Chondrocyte (in vitro differentiated cells): ENCODE measurements at regions not wholly inside any gene's neighbourhood (a gene's known extent, or its start where the extent isn't known, plus 50 kb on each side); places are given as distances from the start of the nearest gene placed in this dataset.

Experiments
- DNase-seq: peaks from one replicate; pipeline ENCODE4 v3.0.0; 2021; ENCODE audit warnings: mixed read lengths, low spot score
- H3K27ac Mint-ChIP-seq: one replicate; pipeline ENCODE4 v1.8.0; 2021; ENCODE audit warnings: mild to moderate bottlenecking, moderate library complexity, mixed read lengths; ENCODE audit not compliant: unreplicated experiment
- H3K27me3 Mint-ChIP-seq: 2 replicates; pipeline ENCODE4 v1.8.0; 2021; ENCODE audit warnings: low read depth, mixed read lengths
- H3K36me3 Mint-ChIP-seq: 2 replicates; pipeline ENCODE4 v1.8.0; 2021; ENCODE audit warnings: low read depth, mixed read lengths
- H3K4me1 Mint-ChIP-seq: 2 replicates; pipeline ENCODE4 v1.8.0; 2021; ENCODE audit warnings: low read depth, mild to moderate bottlenecking, mixed read lengths
- H3K4me3 Mint-ChIP-seq: one replicate; pipeline ENCODE4 v1.8.0; 2021; ENCODE audit warnings: mild to moderate bottlenecking, moderate library complexity, mixed read lengths; ENCODE audit not compliant: unreplicated experiment
- H3K9me3 Mint-ChIP-seq: 2 replicates; pipeline ENCODE4 v1.8.0; 2021; ENCODE audit warnings: low read depth, mixed read lengths
- TF ChIP-seq, protein P1 (sequence below): fragments of 200-600 bp; sonication (generic); IDR thresholded peaks from 2 replicates; pipeline ENCODE4 v1.5.0; 2021; ENCODE audit warnings: antibody characterized with exemption, mild to moderate bottlenecking, moderate library complexity

DNA sequence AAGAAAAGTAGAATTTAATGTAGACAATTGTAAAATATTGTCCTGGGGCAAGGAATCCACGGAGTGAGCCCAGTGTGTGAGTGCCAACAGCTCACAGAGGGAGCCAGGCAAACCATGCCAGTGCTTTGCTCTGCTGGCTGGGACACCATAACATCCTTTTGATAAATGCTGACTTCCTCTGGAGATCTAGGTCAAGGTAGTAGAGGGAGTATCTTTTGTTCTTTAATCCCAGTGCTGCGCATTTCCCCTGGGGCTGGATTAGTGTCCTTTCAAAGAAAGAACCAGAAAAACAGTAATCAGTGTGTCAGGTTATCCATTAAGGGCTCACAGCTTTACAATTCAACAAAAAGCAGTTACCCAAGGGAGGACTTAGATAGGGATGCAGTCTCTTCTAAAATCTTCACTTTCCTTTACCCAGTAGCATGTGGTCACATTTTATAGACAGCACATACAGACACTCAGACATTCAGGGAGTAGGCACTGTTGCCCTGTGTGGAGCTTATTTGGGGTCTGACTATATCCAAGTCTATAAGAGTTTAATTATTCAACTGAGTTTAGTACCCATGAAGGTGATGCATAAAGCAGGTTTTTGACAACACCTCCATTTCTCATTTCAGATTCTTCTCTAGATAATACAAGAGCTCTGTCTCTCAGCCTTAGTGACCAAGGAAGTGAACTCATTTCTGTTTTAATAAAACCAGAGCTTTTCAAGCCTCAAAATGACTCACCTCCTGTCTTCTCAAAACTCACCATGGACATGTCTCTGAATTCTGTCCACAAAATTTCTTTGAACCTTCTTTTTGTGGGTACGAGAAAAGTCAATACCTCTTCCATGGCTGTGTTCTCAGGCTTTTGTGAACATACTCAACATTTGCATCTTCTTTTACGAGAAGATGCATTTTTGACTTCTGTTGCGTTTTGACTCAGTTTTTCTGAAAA is 215.3 kb downstream of the BRINP2 start:
- no peak overlapping the region for H3K27ac Mint-ChIP-seq
- H3K36me3 Mint-ChIP-seq, result no peaks in the 10 kb centered on the region
- H3K4me1 Mint-ChIP-seq, result no peaks in the 10 kb centered on the region
- DNase-seq, result no peak
- peaks cover 9% of the 10 kb centered on the region for H3K9me3 Mint-ChIP-seq
- H3K4me3 Mint-ChIP-seq, result no peak overlapping the region
- TF ChIP-seq, protein P1, sequence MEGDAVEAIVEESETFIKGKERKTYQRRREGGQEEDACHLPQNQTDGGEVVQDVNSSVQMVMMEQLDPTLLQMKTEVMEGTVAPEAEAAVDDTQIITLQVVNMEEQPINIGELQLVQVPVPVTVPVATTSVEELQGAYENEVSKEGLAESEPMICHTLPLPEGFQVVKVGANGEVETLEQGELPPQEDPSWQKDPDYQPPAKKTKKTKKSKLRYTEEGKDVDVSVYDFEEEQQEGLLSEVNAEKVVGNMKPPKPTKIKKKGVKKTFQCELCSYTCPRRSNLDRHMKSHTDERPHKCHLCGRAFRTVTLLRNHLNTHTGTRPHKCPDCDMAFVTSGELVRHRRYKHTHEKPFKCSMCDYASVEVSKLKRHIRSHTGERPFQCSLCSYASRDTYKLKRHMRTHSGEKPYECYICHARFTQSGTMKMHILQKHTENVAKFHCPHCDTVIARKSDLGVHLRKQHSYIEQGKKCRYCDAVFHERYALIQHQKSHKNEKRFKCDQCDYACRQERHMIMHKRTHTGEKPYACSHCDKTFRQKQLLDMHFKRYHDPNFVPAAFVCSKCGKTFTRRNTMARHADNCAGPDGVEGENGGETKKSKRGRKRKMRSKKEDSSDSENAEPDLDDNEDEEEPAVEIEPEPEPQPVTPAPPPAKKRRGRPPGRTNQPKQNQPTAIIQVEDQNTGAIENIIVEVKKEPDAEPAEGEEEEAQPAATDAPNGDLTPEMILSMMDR, result no peak
- peaks cover 7% of the 10 kb centered on the region for H3K27me3 Mint-ChIP-seq

DNA sequence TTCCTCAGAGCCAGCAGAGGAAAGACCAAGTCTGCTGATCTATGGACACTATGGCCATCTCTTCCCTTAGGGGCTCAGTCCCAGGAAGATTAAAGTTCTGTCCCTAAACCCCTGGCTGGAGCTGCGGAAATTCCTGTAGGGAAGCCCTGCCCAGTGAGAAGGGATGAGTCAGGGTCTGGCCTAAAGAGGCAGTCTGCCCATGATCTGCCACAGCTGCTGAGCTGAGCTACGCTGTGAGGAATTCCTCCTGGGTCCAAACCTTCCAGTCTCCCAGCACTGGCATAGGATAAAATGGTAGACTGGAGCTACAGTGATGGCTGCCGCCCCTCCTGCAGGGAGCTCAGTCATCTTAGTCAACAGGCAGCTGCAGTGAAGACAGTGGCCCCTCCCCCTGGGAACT is 213.7 kb downstream of the BRINP2 start:
- Mint-ChIP-seq H3K36me3 (no peaks in the 10 kb centered on the region), H3K27me3 (peaks cover 7% of the 10 kb centered on the region), H3K27ac (no peak overlapping the region), H3K4me3 (no peak overlapping the region), H3K4me1 (no peaks in the 10 kb centered on the region), H3K9me3 (peaks cover 24% of the 10 kb centered on the region)
- TF ChIP-seq, protein P1, result no peak
- DNase-seq, result no peak

DNA sequence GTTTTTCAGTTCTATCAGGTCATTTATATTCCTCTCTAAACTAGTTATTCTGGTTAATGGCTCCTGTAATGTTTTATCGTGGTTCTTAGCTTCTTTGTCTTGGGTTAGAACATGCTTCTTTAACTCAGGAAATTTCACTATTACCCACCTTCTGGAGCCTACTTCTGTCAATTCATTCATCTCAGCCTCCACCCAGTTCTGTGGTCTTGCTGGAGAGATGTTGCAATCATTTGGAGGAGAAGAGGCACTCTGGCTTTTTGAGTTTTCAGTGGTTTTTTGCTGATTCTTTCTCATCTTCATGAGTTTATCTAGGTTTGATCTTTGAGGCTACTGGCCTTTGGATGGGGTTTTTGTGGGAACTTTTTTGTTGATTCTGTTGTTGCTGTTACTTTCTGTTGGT is 213.0 kb downstream of the BRINP2 start:
- Mint-ChIP-seq H3K9me3 (peaks cover 25% of the 10 kb centered on the region), H3K27ac (no peak overlapping the region), H3K27me3 (peaks cover 7% of the 10 kb centered on the region), H3K4me1 (no peaks in the 10 kb centered on the region), H3K4me3 (no peak overlapping the region), H3K36me3 (no peaks in the 10 kb centered on the region)
- TF ChIP-seq, protein P1, result no peak
- no peak for DNase-seq

GRCh38 chr1:177377866-177378265 is 207.1 kb downstream of the BRINP2 start:
- Mint-ChIP-seq H3K36me3 (no peaks in the 10 kb centered on the region), H3K9me3 (peaks cover 29% of the 10 kb centered on the region), H3K4me3 (no peak overlapping the region), H3K27me3 (peaks cover 5% of the 10 kb centered on the region), H3K27ac (no peak overlapping the region), H3K4me1 (no peaks in the 10 kb centered on the region)
- no peak for DNase-seq
- TF ChIP-seq, protein P1, result no peak

DNA sequence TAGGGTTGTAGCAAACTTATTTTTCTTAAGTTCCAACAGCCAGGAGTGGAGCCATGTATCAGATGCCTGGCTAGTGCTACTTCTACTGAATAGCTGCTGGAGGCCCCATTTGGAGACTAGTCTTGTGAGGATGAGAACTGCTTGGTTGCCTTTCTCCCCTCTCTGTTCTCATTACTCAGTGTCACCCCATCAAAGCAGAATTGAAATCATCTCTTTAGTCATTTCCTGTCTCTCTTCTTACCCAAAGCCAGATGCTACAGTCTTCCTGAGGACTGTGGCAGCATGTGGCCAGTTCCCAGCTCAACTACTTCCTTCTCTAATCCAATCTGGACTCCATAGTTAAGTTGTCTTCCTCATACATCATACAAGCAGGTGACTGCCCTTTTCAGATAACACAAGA is 197.5 kb downstream of the BRINP2 start:
- H3K27ac Mint-ChIP-seq, result no peak overlapping the region
- peaks cover 12% of the 10 kb centered on the region for H3K27me3 Mint-ChIP-seq
- DNase-seq, result no peak

More for the DNA sequence above, 197.5 kb downstream of the BRINP2 start:
- no peak overlapping the region for H3K4me3 Mint-ChIP-seq
- no peaks in the 10 kb centered on the region for H3K4me1 Mint-ChIP-seq
- H3K9me3 Mint-ChIP-seq, result no peaks in the 10 kb centered on the region
- H3K36me3 Mint-ChIP-seq, result no peaks in the 10 kb centered on the region
- TF ChIP-seq, protein P1, result no peak
